Suppressor macrophage treated with lipopolysaccharide for 4 hours (primary cell): ENCODE measurements at regions not wholly inside any gene's neighbourhood (a gene's known extent, or its start where the extent isn't known, plus 50 kb on each side); places are given as distances from the start of the nearest gene placed in this dataset.

Source experiments
- DNase-seq: peaks from one replicate; pipeline ENCODE4 v3.0.0-alpha.2; 2020

DNA sequence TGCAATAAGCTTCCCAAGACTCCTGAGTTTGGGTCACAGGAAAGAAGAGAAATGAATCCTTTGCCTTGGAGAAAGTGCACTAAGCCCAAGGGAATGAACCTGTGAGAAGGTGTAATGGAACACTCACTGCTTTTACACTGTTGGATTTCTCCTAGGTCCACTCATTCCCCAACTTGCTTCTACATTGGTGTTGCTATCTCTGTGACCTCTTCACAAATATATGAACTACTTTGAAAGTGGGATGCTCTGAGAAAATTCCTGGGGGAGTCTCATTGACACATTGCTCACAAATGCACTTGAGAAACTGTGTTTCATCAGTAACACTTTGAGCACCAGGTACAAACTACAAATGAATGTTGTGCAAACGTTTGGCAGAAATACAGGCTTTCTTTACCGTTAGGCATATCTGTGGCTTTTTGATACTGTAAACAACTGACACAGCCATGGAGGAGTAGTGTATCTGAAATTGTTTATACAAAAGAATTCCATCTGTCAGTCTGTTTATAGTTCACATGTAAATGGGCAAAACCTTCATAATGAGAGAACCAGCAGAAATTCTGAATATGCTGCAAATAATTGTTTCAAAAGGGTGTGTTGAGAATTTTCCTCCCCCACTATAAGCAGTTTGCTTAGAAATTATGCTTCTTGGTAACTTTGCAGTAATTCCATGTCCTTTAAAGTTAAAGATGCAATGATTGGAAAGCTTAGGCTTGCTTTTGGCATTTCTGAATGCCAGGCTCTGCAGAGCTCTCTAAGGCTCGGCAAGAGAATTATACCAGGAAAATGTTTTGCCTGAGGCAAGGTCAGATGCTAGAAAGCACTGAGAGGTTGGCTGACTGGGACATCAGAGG, 348.5 kb upstream of the DDHD1 start:
- no peak for DNase-seq

GRCh38 chr14:53500191-53500590, 347.1 kb upstream of the DDHD1 start:
- DNase-seq: no peak

- DNase-seq: no peak
Measured at GRCh38 chr14:53496668-53497067, 343.5 kb upstream of the DDHD1 start.

GRCh38 chr14:53495846-53496343, 342.8 kb upstream of the DDHD1 start:
- no peak for DNase-seq

GRCh38 chr14:53494587-53494986, 341.5 kb upstream of the DDHD1 start:
- no peak for DNase-seq

- no peak for DNase-seq
Measured at GRCh38 chr14:53493860-53494259, 340.7 kb upstream of the DDHD1 start.

- DNase-seq: no peak
Measured at GRCh38 chr14:53493320-53493719, 340.2 kb upstream of the DDHD1 start.

GRCh38 chr14:53491884-53492277, 338.8 kb upstream of the DDHD1 start:
- DNase-seq: no peak

- DNase-seq: no peak
Measured at GRCh38 chr14:53491256-53491883, 338.2 kb upstream of the DDHD1 start.

DNA sequence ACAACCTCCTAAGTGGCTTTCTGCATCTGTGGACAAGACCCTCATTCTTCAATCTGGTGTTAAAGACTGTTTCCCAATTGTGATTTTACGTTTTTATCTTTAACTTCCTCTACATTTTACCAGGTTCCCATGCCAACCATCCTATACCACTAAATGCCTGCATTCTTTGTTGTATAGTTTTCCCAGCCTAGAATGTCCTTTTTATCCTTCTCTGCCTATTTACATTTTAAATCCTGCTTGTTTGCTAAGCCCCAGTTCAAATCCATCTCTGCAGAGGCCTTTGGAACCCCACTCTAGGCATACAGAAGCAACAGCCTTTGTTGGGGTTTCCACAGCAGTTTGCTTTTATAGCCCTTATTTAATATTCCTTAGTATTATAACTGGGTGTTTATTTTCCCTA, 325.1 kb upstream of the DDHD1 start:
- DNase-seq: no peak

GRCh38 chr14:53473480-53473879, 320.4 kb upstream of the DDHD1 start:
- no peak for DNase-seq

- no peak for DNase-seq
Measured at GRCh38 chr14:53472306-53472705, 319.2 kb upstream of the DDHD1 start.

DNA sequence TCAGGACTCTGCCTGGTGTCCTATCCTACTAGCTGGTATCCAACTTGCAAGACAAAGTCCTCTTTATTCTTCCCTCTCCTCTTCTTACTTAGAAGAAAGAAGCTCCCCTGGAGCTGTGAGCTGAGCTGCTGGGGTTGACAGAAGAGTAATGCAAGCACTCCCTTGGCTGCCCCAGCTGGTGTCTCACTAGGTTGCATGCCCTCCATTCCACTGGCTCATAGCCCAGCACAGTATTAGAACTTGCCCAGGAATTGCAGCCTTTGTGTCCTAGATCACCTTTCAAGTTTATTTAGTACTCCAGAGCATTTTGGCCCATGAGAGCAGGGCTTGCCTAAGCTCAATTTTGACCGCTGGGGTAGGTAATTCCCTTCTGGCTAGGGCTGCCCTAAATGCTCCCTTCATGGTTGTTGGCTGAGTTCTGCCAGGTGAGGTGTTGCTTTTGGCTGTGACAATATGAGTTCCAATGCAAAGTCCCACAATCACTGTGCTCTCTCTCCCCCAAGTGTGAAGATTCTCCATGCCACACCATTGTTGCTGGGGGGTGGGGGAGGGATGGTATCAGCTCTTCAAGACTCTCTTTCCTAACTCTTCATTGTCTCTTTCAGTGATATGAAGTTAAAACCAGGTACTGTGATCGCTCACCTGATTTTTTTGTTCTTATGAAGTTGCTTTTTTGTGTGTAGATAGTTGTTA, 317.4 kb upstream of the DDHD1 start:
- no peak for DNase-seq

DNA sequence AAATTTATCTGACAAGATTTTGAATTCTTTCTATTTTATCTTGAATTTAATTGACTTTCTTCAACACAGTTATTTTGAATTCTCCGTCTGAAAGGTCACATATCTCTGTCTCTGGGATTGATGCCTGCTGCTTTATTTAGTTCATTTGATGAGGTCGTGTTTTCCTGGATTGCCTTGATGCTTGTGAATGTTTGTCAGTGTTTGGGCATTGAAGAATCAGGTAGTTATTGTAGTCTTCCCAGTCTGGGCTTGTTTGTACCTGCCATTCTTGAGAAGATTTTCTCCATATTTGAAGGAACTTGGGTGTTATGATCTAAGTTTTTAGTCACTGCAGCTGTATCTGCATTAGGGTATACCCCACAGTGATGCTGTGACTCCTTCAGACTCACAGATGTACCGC, 315.8 kb upstream of the DDHD1 start:
- no peak for DNase-seq

- no peak for DNase-seq
Measured at GRCh38 chr14:53464376-53464775, 311.3 kb upstream of the DDHD1 start.

DNA sequence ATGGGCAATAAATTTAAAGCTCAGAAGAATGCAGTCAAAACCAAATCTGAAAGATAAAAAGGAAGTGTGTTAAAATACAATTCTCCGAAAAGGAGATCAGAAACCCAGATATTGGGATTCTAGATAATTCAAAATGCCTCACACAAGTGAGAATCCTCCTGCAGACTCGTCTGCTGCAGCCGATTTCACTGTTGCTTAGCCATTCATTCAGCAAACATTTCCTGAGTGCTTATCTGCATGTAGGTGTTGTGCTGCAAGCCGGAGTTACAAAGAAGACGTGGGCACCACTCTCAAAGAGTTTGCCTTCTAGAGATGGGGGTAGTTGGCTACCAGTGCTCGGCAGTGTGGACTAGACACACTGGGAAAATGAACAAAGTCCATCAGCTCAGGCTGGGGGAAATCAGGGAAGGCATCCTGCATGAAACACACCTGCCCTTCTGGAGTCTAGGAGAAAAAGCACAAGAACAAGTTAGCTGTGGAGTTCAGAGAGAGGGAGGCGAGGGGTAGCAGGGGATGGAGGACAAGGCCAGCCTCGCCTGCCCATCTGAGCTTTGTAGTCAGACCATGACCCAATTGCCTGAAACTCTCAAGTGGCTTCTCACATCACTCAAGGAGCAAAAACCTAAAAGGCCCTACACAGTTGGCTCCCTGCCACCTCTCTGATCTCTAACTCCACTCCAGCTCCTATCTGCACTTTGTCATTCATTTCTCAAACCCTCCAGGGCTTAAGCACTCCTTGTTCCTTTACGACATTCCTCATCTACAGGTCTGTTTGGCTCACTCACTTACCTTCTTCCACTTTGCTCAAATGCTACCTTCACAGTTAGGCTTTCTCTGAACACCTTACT, 310.0 kb upstream of the DDHD1 start:
- no peak for DNase-seq

DNA sequence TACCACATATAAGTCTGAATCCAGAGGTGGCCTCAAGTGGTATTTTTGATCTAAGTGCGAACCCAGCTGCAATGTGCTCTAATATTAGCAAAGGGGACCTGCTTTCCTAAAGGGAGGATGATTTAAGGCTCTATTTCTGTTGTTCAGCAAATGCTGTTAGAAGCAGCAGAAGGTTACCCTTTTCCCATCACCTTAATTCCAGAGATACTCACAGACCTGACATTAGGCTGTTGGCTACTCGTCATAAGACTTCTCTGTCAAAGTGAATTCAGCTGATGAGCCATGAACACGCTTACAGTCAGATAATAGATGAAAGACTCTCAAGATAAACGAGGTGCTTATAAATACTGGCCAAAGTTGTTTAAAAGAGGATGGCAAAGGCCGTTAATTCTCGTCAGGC, 308.7 kb upstream of the DDHD1 start:
- DNase-seq: no peak

GRCh38 chr14:53460544-53460943, 307.4 kb upstream of the DDHD1 start:
- no peak for DNase-seq

- no peak for DNase-seq
Measured at GRCh38 chr14:53458368-53458814, 305.3 kb upstream of the DDHD1 start.

- no peak for DNase-seq
Measured at GRCh38 chr14:53456931-53457330, 303.8 kb upstream of the DDHD1 start.

- no peak for DNase-seq
Measured at GRCh38 chr14:53452005-53452673, 299.0 kb upstream of the DDHD1 start.

GRCh38 chr14:53450871-53451270, 297.7 kb upstream of the DDHD1 start:
- no peak for DNase-seq
